ENCODE measurements at regions not wholly inside any gene's neighbourhood (a gene's known extent, or its start where the extent isn't known, plus 50 kb on each side); places are given as distances from the start of the nearest gene placed in this dataset.

DNA sequence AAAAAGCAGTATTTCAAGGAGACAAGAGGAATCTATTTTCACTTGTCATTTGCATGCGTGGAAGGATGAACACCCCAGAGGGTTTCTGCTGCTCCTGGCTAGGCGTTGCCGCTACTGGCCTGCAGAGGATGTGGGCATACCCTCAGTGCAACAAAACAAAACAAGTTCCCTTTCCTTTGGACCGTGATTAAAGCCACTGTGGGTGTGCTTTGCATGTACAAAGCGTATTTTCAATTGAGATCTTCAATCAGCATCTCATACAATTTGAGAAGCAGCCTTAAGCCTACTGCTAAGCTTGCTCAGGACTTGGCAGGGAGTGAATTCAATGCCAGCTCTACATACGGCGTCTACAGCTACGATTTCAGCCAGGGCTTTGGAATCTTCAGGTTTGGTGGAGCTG lies 298.4 kb downstream of the LPIN1 start (continued):
- TF ChIP-seq RFX5 (IDR thresholded peaks at IDR 0.05) (no peak), RAD21 (conservative IDR thresholded peaks at IDR 0.05 in 1 of 2, IDR thresholded peaks at IDR 0.05 in 1 of 2) (no peak), CBX2 (IDR thresholded peaks at IDR 0.05; ENCODE audit: borderline replicate concordance, low read depth) (no peak)
- TF ChIP-seq, protein P1, sequence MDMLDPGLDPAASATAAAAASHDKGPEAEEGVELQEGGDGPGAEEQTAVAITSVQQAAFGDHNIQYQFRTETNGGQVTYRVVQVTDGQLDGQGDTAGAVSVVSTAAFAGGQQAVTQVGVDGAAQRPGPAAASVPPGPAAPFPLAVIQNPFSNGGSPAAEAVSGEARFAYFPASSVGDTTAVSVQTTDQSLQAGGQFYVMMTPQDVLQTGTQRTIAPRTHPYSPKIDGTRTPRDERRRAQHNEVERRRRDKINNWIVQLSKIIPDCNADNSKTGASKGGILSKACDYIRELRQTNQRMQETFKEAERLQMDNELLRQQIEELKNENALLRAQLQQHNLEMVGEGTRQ (IDR thresholded peaks at IDR 0.05): no peak

DNA sequence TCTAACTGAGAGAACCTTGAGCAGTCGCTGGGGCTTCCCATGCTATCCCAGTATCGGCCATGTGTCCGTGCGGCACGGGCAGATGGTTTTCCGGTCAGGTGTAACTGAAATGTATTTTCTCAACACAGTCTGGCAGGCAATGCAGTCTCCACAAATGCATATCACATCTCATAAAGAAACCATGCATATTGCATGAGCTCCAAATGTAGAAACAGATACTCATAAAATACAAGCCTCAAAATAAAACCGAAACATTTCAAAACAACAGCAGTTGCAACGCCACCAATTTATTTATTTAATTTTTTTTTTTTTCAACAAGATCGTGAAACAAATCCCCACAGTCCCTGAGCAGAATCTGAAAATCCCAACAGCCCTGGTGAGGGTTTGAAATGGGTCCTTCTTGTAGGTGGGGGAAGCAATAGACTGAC lies 299.4 kb downstream of the LPIN1 start:
- TF ChIP-seq HOXB13 (CRISPR knock-in tag; IDR thresholded peaks at IDR 0.05; ENCODE audit: low read depth) (no peak), ESRRA (IDR thresholded peaks at IDR 0.05; ENCODE audit: borderline replicate concordance, low read length) (no peak), MAFK (IDR thresholded peaks at IDR 0.05; ENCODE audit: partially characterized antibody) (no peak), TP53 (CRISPR knock-in tag; IDR thresholded peaks at IDR 0.05) (no peak), KDM5A (IDR thresholded peaks at IDR 0.05) (no peak), POLR2A (IDR thresholded peaks at IDR 0.05; ENCODE audit: low read length) (no peak), RFX5 (IDR thresholded peaks at IDR 0.05) (no peak), PHF8 (IDR thresholded peaks at IDR 0.05; ENCODE audit: borderline replicate concordance, low read depth) (no peak), NFE2L2 (conservative IDR thresholded peaks at IDR 0.05; ENCODE audit: low read length) (no peak), ZSCAN20 (CRISPR knock-in tag; IDR thresholded peaks at IDR 0.05) (no peak), ZFP36 (IDR thresholded peaks at IDR 0.05; ENCODE audit: borderline replicate concordance, partially characterized antibody) (no peak), CHD2 (IDR thresholded peaks at IDR 0.05; ENCODE audit: low read length, partially characterized antibody) (no peak), CBX2 (IDR thresholded peaks at IDR 0.05; ENCODE audit: borderline replicate concordance, low read depth) (no peak)
- TF ChIP-seq, protein P2, sequence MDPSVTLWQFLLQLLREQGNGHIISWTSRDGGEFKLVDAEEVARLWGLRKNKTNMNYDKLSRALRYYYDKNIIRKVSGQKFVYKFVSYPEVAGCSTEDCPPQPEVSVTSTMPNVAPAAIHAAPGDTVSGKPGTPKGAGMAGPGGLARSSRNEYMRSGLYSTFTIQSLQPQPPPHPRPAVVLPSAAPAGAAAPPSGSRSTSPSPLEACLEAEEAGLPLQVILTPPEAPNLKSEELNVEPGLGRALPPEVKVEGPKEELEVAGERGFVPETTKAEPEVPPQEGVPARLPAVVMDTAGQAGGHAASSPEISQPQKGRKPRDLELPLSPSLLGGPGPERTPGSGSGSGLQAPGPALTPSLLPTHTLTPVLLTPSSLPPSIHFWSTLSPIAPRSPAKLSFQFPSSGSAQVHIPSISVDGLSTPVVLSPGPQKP (IDR thresholded peaks at IDR 0.05; ENCODE audit: low read depth, low read length): no peak
- TF ChIP-seq, protein P3, sequence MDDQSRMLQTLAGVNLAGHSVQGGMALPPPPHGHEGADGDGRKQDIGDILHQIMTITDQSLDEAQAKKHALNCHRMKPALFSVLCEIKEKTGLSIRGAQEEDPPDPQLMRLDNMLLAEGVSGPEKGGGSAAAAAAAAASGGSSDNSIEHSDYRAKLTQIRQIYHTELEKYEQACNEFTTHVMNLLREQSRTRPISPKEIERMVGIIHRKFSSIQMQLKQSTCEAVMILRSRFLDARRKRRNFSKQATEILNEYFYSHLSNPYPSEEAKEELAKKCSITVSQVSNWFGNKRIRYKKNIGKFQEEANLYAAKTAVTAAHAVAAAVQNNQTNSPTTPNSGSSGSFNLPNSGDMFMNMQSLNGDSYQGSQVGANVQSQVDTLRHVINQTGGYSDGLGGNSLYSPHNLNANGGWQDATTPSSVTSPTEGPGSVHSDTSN (IDR thresholded peaks at IDR 0.05): no peak
- H3K9me3 ChIP-seq: 0 out of 3 replicates have a peak, but pooled peaks cover 4% of the 10 kb centered on the region
- H3K27ac ChIP-seq: no peak overlapping the region
- ATAC-seq (no peak), FAIRE-seq (no peak), DNase-seq (ENCODE audit: low read depth in 1 of 2, low spot score in 1 of 2) (no peak)
- POLR2A ChIA-PET: no interaction called here
- peaks cover 15% of the 10 kb centered on the region for H3K4me1 ChIP-seq
- no peak overlapping the region for H3K4me3 ChIP-seq
- CTCF ChIA-PET: interaction anchor here (0.6 to 2.0 kb wide), 3 partner anchors 10 to 887 kb away, joined by 3 to 6 read pairs (median 4); no protein-coding TSS in a partner anchor
- WGBS (ENCODE audit: missing lambda C conversion rate): 48% methylated on average over 9 of the region's 9 CpGs
- H3K4me2 ChIP-seq: peak overlapping the region; percentile 51

DNA sequence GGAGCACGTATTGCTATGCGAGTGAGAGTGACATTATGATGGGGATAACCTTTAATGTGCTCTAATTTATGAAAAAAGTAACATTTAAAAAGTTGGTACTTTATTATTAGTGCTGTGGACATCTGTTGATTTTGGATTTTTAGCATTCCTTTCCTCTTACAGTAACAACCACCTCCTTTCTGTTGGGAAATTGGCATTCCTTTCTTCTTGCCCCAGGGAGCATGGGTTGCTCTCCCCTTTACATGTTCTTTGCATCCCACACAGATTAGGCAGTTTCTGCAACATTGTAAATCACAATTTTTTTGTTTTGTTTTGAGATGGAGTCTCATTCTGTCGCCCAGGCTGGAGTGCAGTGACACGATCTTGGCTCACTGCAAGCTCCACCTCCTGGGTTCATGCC lies 300.2 kb downstream of the LPIN1 start:
- peaks cover 15% of the 10 kb centered on the region for H3K4me1 ChIP-seq
- POLR2A ChIA-PET: no interaction called here
- H3K9me3 ChIP-seq: 0 out of 3 replicates have a peak, but pooled peaks cover 4% of the 10 kb centered on the region
- H3K4me3 ChIP-seq: no peak overlapping the region
- ATAC-seq: no peak
- 23% methylated on average over 4 of the region's 4 CpGs for WGBS (ENCODE audit: missing lambda C conversion rate)
- no peak overlapping the region for H3K27ac ChIP-seq
- peak overlapping the region; percentile 51 for H3K4me2 ChIP-seq
- FAIRE-seq: no peak
- no peak for DNase-seq (ENCODE audit: low read depth in 1 of 2, low spot score in 1 of 2)
- TF ChIP-seq, protein P4, sequence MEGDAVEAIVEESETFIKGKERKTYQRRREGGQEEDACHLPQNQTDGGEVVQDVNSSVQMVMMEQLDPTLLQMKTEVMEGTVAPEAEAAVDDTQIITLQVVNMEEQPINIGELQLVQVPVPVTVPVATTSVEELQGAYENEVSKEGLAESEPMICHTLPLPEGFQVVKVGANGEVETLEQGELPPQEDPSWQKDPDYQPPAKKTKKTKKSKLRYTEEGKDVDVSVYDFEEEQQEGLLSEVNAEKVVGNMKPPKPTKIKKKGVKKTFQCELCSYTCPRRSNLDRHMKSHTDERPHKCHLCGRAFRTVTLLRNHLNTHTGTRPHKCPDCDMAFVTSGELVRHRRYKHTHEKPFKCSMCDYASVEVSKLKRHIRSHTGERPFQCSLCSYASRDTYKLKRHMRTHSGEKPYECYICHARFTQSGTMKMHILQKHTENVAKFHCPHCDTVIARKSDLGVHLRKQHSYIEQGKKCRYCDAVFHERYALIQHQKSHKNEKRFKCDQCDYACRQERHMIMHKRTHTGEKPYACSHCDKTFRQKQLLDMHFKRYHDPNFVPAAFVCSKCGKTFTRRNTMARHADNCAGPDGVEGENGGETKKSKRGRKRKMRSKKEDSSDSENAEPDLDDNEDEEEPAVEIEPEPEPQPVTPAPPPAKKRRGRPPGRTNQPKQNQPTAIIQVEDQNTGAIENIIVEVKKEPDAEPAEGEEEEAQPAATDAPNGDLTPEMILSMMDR (IDR thresholded peaks at IDR 0.05): no peak
- TF ChIP-seq CEBPB (IDR thresholded peaks at IDR 0.05): peak in 1 of 2 experiments; percentile 25; a peak in 1 of 4 replicates
- CTCF ChIA-PET: interaction anchor here (0.6 to 2.0 kb wide), 2 partner anchors 11 to 18 kb away, joined by 3 to 4 read pairs; no protein-coding TSS in a partner anchor

Measured in A549 (cell line).